HEK293 (cell line): ENCODE measurements at regions not wholly inside any gene's neighbourhood (a gene's known extent, or its start where the extent isn't known, plus 50 kb on each side); places are given as distances from the start of the nearest gene placed in this dataset.

Source experiments
- CTCF ChIA-PET: fragments of 350-600 bp; formaldehyde crosslinking; extraction: SDS; loops from one replicate; lab custom pipeline; 2021; ENCODE audit warnings: antibody characterized with exemption; lab: Yijun Ruan, JAX
- POLR2A ChIA-PET: fragments of 300-600 bp; formaldehyde crosslinking; extraction: SDS; loops from one replicate; lab custom pipeline; 2020; ENCODE audit warnings: antibody characterized with exemption, inconsistent platforms; lab: Yijun Ruan, JAX
- H3K27ac ChIP-seq: fragments of 200-500 bp; sonication (Bioruptor generic); 2 replicates; pipeline ENCODE4 v1.5.1; 2014; ENCODE audit warnings: low read depth, low read length, control low read depth, inconsistent platforms; ENCODE audit errors: extremely low read depth
- H3K36me3 ChIP-seq, 2 experiments: fragments of 200-500 bp in 1 of 2; sonication (Bioruptor generic) in 1 of 2; 1 replicate in 1 of 2; 2 replicates in 1 of 2; pipeline ENCODE4 v1.5.1; 2014 to 2017; ENCODE audit warnings: inconsistent platforms in 2 of 2, low read length in 2 of 2; ENCODE audit not compliant: control insufficient read depth in 2 of 2, insufficient read depth in 1 of 2
- H3K4me1 ChIP-seq: fragments of 200-500 bp; sonication (Bioruptor generic); 2 replicates; pipeline ENCODE4 v1.5.1; 2014; ENCODE audit warnings: mild to moderate bottlenecking, low read length, inconsistent platforms; ENCODE audit not compliant: control insufficient read depth, insufficient read depth
- H3K4me3 ChIP-seq: 2 replicates; pipeline ENCODE4 v1.5.1; 2011; ENCODE audit warnings: low read depth, mild to moderate bottlenecking, control low read depth, low read length, moderate library complexity
- H3K9me3 ChIP-seq: fragments of 200-500 bp; sonication (Bioruptor generic); 2 replicates; pipeline ENCODE4 v1.5.1; 2014; ENCODE audit warnings: low read depth, low read length, inconsistent platforms; ENCODE audit not compliant: control insufficient read depth, insufficient read depth
- FEZF1 ChIP-seq: fragments of 450-650 bp; formaldehyde crosslinking; IDR thresholded peaks from 2 replicates; pipeline ENCODE4 v1.5.1; 2016; ENCODE audit warnings: missing biosample characterization, missing genetic modification characterization
- GFI1B ChIP-seq: fragments of 450-650 bp; formaldehyde crosslinking; IDR thresholded peaks from 2 replicates; pipeline ENCODE4 v1.5.1; 2016; ENCODE audit warnings: missing biosample characterization, missing genetic modification characterization
- KLF10 ChIP-seq: fragments of 450-650 bp; IDR thresholded peaks from 2 replicates; pipeline ENCODE4 v1.5.1; 2018; ENCODE audit warnings: missing biosample characterization, mild to moderate bottlenecking, missing genetic modification characterization
- MZF1 ChIP-seq: fragments of 450-650 bp; formaldehyde crosslinking; IDR thresholded peaks from 2 replicates; pipeline ENCODE4 v1.5.1; 2017; ENCODE audit warnings: missing biosample characterization, missing genetic modification characterization, borderline replicate concordance
- PRDM6 ChIP-seq: fragments of 450-650 bp; formaldehyde crosslinking; IDR thresholded peaks from 2 replicates; pipeline ENCODE4 v1.5.1; 2017; ENCODE audit warnings: missing biosample characterization, missing genetic modification characterization
- ZBTB26 ChIP-seq: fragments of 450-650 bp; formaldehyde crosslinking; optimal IDR thresholded peaks from 2 replicates; pipeline ENCODE3; 2016; ENCODE audit warnings: missing biosample characterization, mild to moderate bottlenecking, missing genetic modification characterization
- ZNF133 ChIP-seq: fragments of 450-650 bp; formaldehyde crosslinking; IDR thresholded peaks from 2 replicates; pipeline ENCODE4 v1.5.1; 2016; ENCODE audit warnings: missing biosample characterization, missing genetic modification characterization
- ZNF148 ChIP-seq: fragments of 450-650 bp; formaldehyde crosslinking; IDR thresholded peaks from 2 replicates; pipeline ENCODE4 v1.5.0; 2017; ENCODE audit warnings: missing biosample characterization, missing genetic modification characterization, borderline replicate concordance
- ZNF174 ChIP-seq: fragments of 450-650 bp; formaldehyde crosslinking; IDR thresholded peaks from 2 replicates; pipeline ENCODE4 v1.5.0; 2017; ENCODE audit warnings: missing biosample characterization, mild to moderate bottlenecking, missing genetic modification characterization
- ZNF239 ChIP-seq: fragments of 450-650 bp; formaldehyde crosslinking; IDR thresholded peaks from 2 replicates; pipeline ENCODE4 v1.5.1; 2016; ENCODE audit warnings: missing biosample characterization, missing genetic modification characterization
- ZNF292 ChIP-seq: fragments of 450-650 bp; formaldehyde crosslinking; IDR thresholded peaks from 2 replicates; pipeline ENCODE4 v1.5.1; 2016; ENCODE audit warnings: low read depth, missing biosample characterization, missing genetic modification characterization, borderline replicate concordance
- ZNF341 ChIP-seq: fragments of 450-650 bp; formaldehyde crosslinking; IDR thresholded peaks from 2 replicates; pipeline ENCODE4; 2016; ENCODE audit warnings: low read depth, missing biosample characterization, missing genetic modification characterization
- ZNF354C ChIP-seq: fragments of 450-650 bp; formaldehyde crosslinking; IDR thresholded peaks from 2 replicates; pipeline ENCODE4 v1.5.1; 2016; ENCODE audit warnings: missing biosample characterization, missing genetic modification characterization, low read depth, borderline replicate concordance
- ZNF391 ChIP-seq: fragments of 450-650 bp; formaldehyde crosslinking; IDR thresholded peaks from 2 replicates; pipeline ENCODE4 v1.5.1; 2016; ENCODE audit warnings: low read depth, missing biosample characterization, missing genetic modification characterization, borderline replicate concordance
- ZNF426 ChIP-seq: fragments of 450-650 bp; formaldehyde crosslinking; IDR thresholded peaks from 2 replicates; pipeline ENCODE4 v1.5.1; 2017; ENCODE audit warnings: missing biosample characterization, missing genetic modification characterization, mild to moderate bottlenecking, inconsistent platforms, moderate library complexity
- ZNF449 ChIP-seq: fragments of 450-650 bp; formaldehyde crosslinking; IDR thresholded peaks from 2 replicates; pipeline ENCODE4 v1.5.1; 2017; ENCODE audit warnings: missing biosample characterization, mild to moderate bottlenecking, missing genetic modification characterization, moderate library complexity
- ZNF473 ChIP-seq: fragments of 450-650 bp; formaldehyde crosslinking; IDR thresholded peaks from 2 replicates; pipeline ENCODE4 v1.5.1; 2017; ENCODE audit warnings: missing biosample characterization, missing genetic modification characterization
- ZNF530 ChIP-seq: fragments of 450-650 bp; formaldehyde crosslinking; IDR thresholded peaks from 2 replicates; pipeline ENCODE4 v1.5.1; 2016; ENCODE audit warnings: low read depth, missing biosample characterization, missing genetic modification characterization
- ZNF549 ChIP-seq: fragments of 450-650 bp; IDR thresholded peaks from 2 replicates; pipeline ENCODE4 v1.5.1; 2018; ENCODE audit warnings: missing biosample characterization, missing genetic modification characterization, mild to moderate bottlenecking, inconsistent platforms, moderate library complexity
- ZNF585B ChIP-seq: fragments of 450-650 bp; formaldehyde crosslinking; IDR thresholded peaks from 2 replicates; pipeline ENCODE4 v1.5.1; 2016; ENCODE audit warnings: missing biosample characterization, missing genetic modification characterization
- ZNF664 ChIP-seq: fragments of 450-650 bp; formaldehyde crosslinking; IDR thresholded peaks from 2 replicates; pipeline ENCODE4 v1.5.1; 2016; ENCODE audit warnings: missing biosample characterization, missing genetic modification characterization
- ZNF704 ChIP-seq: fragments of 450-650 bp; formaldehyde crosslinking; IDR thresholded peaks from 2 replicates; pipeline ENCODE4 v1.5.1; 2016; ENCODE audit warnings: missing biosample characterization, missing genetic modification characterization
- ZSCAN18 ChIP-seq: fragments of 450-650 bp; formaldehyde crosslinking; IDR thresholded peaks from 2 replicates; pipeline ENCODE4 v1.5.1; 2016; ENCODE audit warnings: missing biosample characterization, missing genetic modification characterization

GRCh38 chrX:11967986-11968869, 170.0 kb upstream of the FRMPD4 start:
- ChIA-PET CTCF (interaction anchor here (0.6 to 1.2 kb wide), 5 partner anchors 10 to 592 kb away, joined by 3 to 5 read pairs (median 4); no protein-coding TSS in a partner anchor), POLR2A (no interaction called here)
- H3K27ac ChIP-seq, result no peak overlapping the region
- H3K9me3 ChIP-seq, result no peaks in the 10 kb centered on the region
- no peak overlapping the region for H3K4me3 ChIP-seq
- no peaks in the 10 kb centered on the region for H3K4me1 ChIP-seq
- TF ChIP-seq ZNF148 (tag by site-specific recombination), result no peak
- no peak for TF ChIP-seq PRDM6 (tag by site-specific recombination)
- no peak for TF ChIP-seq ZNF530 (tag by site-specific recombination)
- TF ChIP-seq FEZF1 (tag by site-specific recombination), result no peak
- TF ChIP-seq ZBTB26 (tag by site-specific recombination), result no peak
- TF ChIP-seq ZNF292 (tag by site-specific recombination), result no peak
- TF ChIP-seq ZNF341 (tag by site-specific recombination), result no peak
- TF ChIP-seq ZNF449 (tag by site-specific recombination), result no peak
- no peak for TF ChIP-seq ZSCAN18 (tag by site-specific recombination)
- TF ChIP-seq ZNF585B (tag by site-specific recombination), result no peak
- H3K36me3 ChIP-seq, result no peaks in the 10 kb centered on the region

- no peaks in the 10 kb centered on the region for H3K9me3 ChIP-seq
- POLR2A ChIA-PET, result no interaction called here
- no peaks in the 10 kb centered on the region for H3K36me3 ChIP-seq
- TF ChIP-seq FEZF1 (tag by site-specific recombination) (no peak), MZF1 (no peak), GFI1B (tag by site-specific recombination) (no peak), ZNF664 (no peak), ZNF354C (no peak), ZNF292 (tag by site-specific recombination) (no peak), ZNF391 (tag by site-specific recombination) (no peak), ZNF133 (no peak), KLF10 (no peak), ZNF704 (tag by site-specific recombination) (no peak), ZNF174 (no peak), ZNF473 (tag by site-specific recombination) (no peak), ZNF239 (no peak), ZNF549 (no peak), ZNF426 (tag by site-specific recombination) (no peak)
- no peak overlapping the region for H3K27ac ChIP-seq
- H3K4me1 ChIP-seq, result no peaks in the 10 kb centered on the region
- no peak overlapping the region for H3K4me3 ChIP-seq
- CTCF ChIA-PET, result interaction anchor here (1.2 kb wide), 1 partner anchor 11 kb away, joined by 4 read pairs; no protein-coding TSS in a partner anchor
Observed at GRCh38 chrX:11968991-11969390, 169.3 kb upstream of the FRMPD4 start.
